ENCODE measurements at regions not wholly inside any gene's neighbourhood (a gene's known extent, or its start where the extent isn't known, plus 50 kb on each side); places are given as distances from the start of the nearest gene placed in this dataset.

- Histone ChIP-seq H3K27ac (no peak overlapping the region), H3K36me3 (no peaks in the 10 kb centered on the region), H3K9me3 (no peaks in the 10 kb centered on the region), H3K27me3 (no peaks in the 10 kb centered on the region), H3K4me1 (no peaks in the 10 kb centered on the region), H3K4me3 (no peak overlapping the region)
- TF ChIP-seq CTCF (IDR thresholded peaks at IDR 0.05), result no peak
- TF ChIP-seq EP300 (IDR thresholded peaks at IDR 0.05), result no peak
- TF ChIP-seq POLR2A (IDR thresholded peaks at IDR 0.05), result no peak
- 81 to 85% methylated on average over 4 of the region's 4 CpGs for WGBS, 2 donors
- DNase-seq (ENCODE audit: low spot score in 2 of 2), result no peak
Measured at GRCh38 chr10:111515264-111515663, 438.4 kb downstream of the ADRA2A start.

GRCh38 chr10:111515706-111516105, 438.9 kb downstream of the ADRA2A start:
- no peak for TF ChIP-seq POLR2A (IDR thresholded peaks at IDR 0.05)
- no peak for TF ChIP-seq EP300 (IDR thresholded peaks at IDR 0.05)
- H3K27ac ChIP-seq, result no peak overlapping the region
- no peak for DNase-seq (ENCODE audit: low spot score in 2 of 2)
- no peak overlapping the region for H3K4me3 ChIP-seq
- H3K9me3 ChIP-seq, result no peaks in the 10 kb centered on the region
- no peaks in the 10 kb centered on the region for H3K27me3 ChIP-seq
- H3K36me3 ChIP-seq, result no peaks in the 10 kb centered on the region
- no peaks in the 10 kb centered on the region for H3K4me1 ChIP-seq

GRCh38 chr10:111516144-111516543, 439.3 kb downstream of the ADRA2A start:
- TF ChIP-seq POLR2A (IDR thresholded peaks at IDR 0.05) (no peak), EP300 (IDR thresholded peaks at IDR 0.05) (no peak), CTCF (IDR thresholded peaks at IDR 0.05) (no peak)
- Histone ChIP-seq H3K4me1 (no peaks in the 10 kb centered on the region), H3K36me3 (no peaks in the 10 kb centered on the region), H3K4me3 (no peak overlapping the region), H3K27ac (no peak overlapping the region), H3K9me3 (no peaks in the 10 kb centered on the region), H3K27me3 (no peaks in the 10 kb centered on the region)
- DNase-seq (ENCODE audit: low spot score in 2 of 2), result no peak

GRCh38 chr10:111522141-111522540, 445.3 kb downstream of the ADRA2A start:
- DNase-seq (ENCODE audit: low spot score in 2 of 2), result no peak
- no peaks in the 10 kb centered on the region for H3K9me3 ChIP-seq
- no peak overlapping the region for H3K4me3 ChIP-seq
- H3K27me3 ChIP-seq, result no peaks in the 10 kb centered on the region
- H3K36me3 ChIP-seq, result no peaks in the 10 kb centered on the region
- TF ChIP-seq EP300 (IDR thresholded peaks at IDR 0.05) (no peak), CTCF (IDR thresholded peaks at IDR 0.05) (no peak), POLR2A (IDR thresholded peaks at IDR 0.05) (no peak)
- 63 to 82% methylated on average over 1 of the region's 1 CpG for WGBS, 2 donors
- H3K27ac ChIP-seq, result no peak overlapping the region
- no peaks in the 10 kb centered on the region for H3K4me1 ChIP-seq

- 68 to 92% methylated on average over 2 of the region's 2 CpGs for WGBS, 2 donors
- Histone ChIP-seq H3K4me3 (no peak overlapping the region), H3K9me3 (no peaks in the 10 kb centered on the region), H3K36me3 (no peaks in the 10 kb centered on the region), H3K27ac (no peak overlapping the region), H3K27me3 (no peaks in the 10 kb centered on the region), H3K4me1 (no peaks in the 10 kb centered on the region)
- no peak for DNase-seq (ENCODE audit: low spot score in 2 of 2)
- TF ChIP-seq CTCF (IDR thresholded peaks at IDR 0.05) (no peak), EP300 (IDR thresholded peaks at IDR 0.05) (no peak)
Measured at GRCh38 chr10:111522551-111522950, 445.7 kb downstream of the ADRA2A start.

GRCh38 chr10:111523016-111523415, 446.2 kb downstream of the ADRA2A start:
- Histone ChIP-seq H3K27me3 (no peaks in the 10 kb centered on the region), H3K4me3 (no peak overlapping the region), H3K4me1 (no peaks in the 10 kb centered on the region), H3K9me3 (no peaks in the 10 kb centered on the region), H3K36me3 (no peaks in the 10 kb centered on the region), H3K27ac (no peak overlapping the region)
- DNase-seq (ENCODE audit: low spot score in 2 of 2), result no peak
- TF ChIP-seq POLR2A (IDR thresholded peaks at IDR 0.05) (no peak), EP300 (IDR thresholded peaks at IDR 0.05) (no peak), CTCF (IDR thresholded peaks at IDR 0.05) (no peak)
- WGBS, 2 donors, result 63 to 89% methylated on average over 2 of the region's 2 CpGs
